ENCODE measurements at regions not wholly inside any gene's neighbourhood (a gene's known extent, or its start where the extent isn't known, plus 50 kb on each side); places are given as distances from the start of the nearest gene placed in this dataset.
"Not testable (repeated sequence)": the region's sequence is repeated elsewhere in the genome, so short reads cannot be mapped to it uniquely, and the experiment has no call there.

GRCh38 chr6:13870214-13870830, 54.4 kb upstream of the RNF182 start:
- no peak for ATAC-seq
- Histone ChIP-seq H3K9me3 (no peaks in the 10 kb centered on the region), H3K4me1 (no peaks in the 10 kb centered on the region; the same call in 2 of the 3 replicates), H3K27ac (no peak overlapping the region), H3K4me3 (no peak overlapping the region), H3K4me2 (no peak overlapping the region)
- no peak for FAIRE-seq
- WGBS (ENCODE audit: missing lambda C conversion rate), result 62% methylated on average over 4 of the region's 4 CpGs
- TF ChIP-seq RARB (CRISPR knock-in tag; IDR thresholded peaks at IDR 0.05), result no peak
- no peak for TF ChIP-seq FOSB (CRISPR knock-in tag; IDR thresholded peaks at IDR 0.05)
- TF ChIP-seq FOSL2 (IDR thresholded peaks at IDR 0.05), result no peak
- no peak for TF ChIP-seq FOSL2 (CRISPR knock-in tag; IDR thresholded peaks at IDR 0.05)
- DNase-seq (ENCODE audit: low read depth in 1 of 2, low spot score in 1 of 2), result no peak
- ChIA-PET POLR2A (no interaction called here), CTCF (interaction anchor here (0.6 to 1.8 kb wide), 3 partner anchors 75 to 221 kb away, joined by 3 to 6 read pairs (median 6); no protein-coding TSS in a partner anchor)

DNA sequence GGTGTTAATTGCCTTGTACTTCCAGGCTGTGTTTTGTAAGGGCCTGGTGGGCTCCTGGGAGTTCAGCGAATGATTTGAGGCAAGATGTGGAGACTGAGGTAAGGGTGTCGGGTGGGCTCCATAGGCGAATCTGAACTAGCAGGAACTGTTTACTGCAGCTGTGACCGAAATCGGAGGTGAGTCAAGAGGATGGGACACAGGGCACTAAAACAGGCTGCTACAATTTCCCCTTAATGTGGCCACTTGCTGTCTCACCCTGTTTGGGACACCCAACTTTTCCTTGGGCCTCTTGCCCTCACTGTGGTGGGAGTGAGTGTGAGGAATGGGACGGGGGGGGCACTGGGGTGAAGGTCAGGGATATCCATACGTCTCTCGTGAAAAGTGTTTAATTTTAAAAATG, 53.9 kb upstream of the MCUR1 start:
- no peak for TF ChIP-seq NPAS2 (CRISPR knock-in tag; IDR thresholded peaks at IDR 0.05; ENCODE audit: borderline replicate concordance)
- TF ChIP-seq, protein P1, sequence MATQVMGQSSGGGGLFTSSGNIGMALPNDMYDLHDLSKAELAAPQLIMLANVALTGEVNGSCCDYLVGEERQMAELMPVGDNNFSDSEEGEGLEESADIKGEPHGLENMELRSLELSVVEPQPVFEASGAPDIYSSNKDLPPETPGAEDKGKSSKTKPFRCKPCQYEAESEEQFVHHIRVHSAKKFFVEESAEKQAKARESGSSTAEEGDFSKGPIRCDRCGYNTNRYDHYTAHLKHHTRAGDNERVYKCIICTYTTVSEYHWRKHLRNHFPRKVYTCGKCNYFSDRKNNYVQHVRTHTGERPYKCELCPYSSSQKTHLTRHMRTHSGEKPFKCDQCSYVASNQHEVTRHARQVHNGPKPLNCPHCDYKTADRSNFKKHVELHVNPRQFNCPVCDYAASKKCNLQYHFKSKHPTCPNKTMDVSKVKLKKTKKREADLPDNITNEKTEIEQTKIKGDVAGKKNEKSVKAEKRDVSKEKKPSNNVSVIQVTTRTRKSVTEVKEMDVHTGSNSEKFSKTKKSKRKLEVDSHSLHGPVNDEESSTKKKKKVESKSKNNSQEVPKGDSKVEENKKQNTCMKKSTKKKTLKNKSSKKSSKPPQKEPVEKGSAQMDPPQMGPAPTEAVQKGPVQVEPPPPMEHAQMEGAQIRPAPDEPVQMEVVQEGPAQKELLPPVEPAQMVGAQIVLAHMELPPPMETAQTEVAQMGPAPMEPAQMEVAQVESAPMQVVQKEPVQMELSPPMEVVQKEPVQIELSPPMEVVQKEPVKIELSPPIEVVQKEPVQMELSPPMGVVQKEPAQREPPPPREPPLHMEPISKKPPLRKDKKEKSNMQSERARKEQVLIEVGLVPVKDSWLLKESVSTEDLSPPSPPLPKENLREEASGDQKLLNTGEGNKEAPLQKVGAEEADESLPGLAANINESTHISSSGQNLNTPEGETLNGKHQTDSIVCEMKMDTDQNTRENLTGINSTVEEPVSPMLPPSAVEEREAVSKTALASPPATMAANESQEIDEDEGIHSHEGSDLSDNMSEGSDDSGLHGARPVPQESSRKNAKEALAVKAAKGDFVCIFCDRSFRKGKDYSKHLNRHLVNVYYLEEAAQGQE (IDR thresholded peaks at IDR 0.05), result no peak
- no peak for TF ChIP-seq ZNF302 (CRISPR knock-in tag; IDR thresholded peaks at IDR 0.05)
- TF ChIP-seq PBX3 (IDR thresholded peaks at IDR 0.05), result no peak
- Histone ChIP-seq H3K4me3 (no peak overlapping the region), H3K4me1 (peaks cover 5% of the 10 kb centered on the region; the same call in 1 of the 3 replicates), H3K4me2 (no peak overlapping the region), H3K9me3 (no peaks in the 10 kb centered on the region), H3K27ac (no peak overlapping the region)
- CTCF ChIA-PET, result interaction anchor here (0.9 kb wide), 1 partner anchor 1751 kb away, joined by 4 read pairs; no protein-coding TSS in a partner anchor
- DNase-seq (ENCODE audit: low read depth in 1 of 2, low spot score in 1 of 2) (no peak), ATAC-seq (no peak), FAIRE-seq (no peak)
- POLR2A ChIA-PET, result no interaction called here
- WGBS (ENCODE audit: missing lambda C conversion rate), result 62% methylated on average over 7 of the region's 8 CpGs

- DNase-seq (ENCODE audit: low read depth in 1 of 2, low spot score in 1 of 2), result no peak
- no peaks in the 10 kb centered on the region for H3K9me3 ChIP-seq
- H3K4me2 ChIP-seq, result no peak overlapping the region
- ATAC-seq, result no peak
- no peak overlapping the region for H3K27ac ChIP-seq
- CTCF ChIA-PET, result no interaction called here
- POLR2A ChIA-PET, result no interaction called here
- H3K4me1 ChIP-seq, result peaks cover 5% of the 10 kb centered on the region; the same call in 1 of the 3 replicates
- FAIRE-seq, result no peak
- TF ChIP-seq BHLHE40 (IDR thresholded peaks at IDR 0.05; ENCODE audit: low read depth, low read length), result no peak
- TF ChIP-seq ZFP36 (IDR thresholded peaks at IDR 0.05; ENCODE audit: borderline replicate concordance, partially characterized antibody), result no peak
- TF ChIP-seq USF2 (IDR thresholded peaks at IDR 0.05), result no peak
- H3K4me3 ChIP-seq, result no peak overlapping the region
- 73% methylated on average over 3 of the region's 3 CpGs for WGBS (ENCODE audit: missing lambda C conversion rate)
These were observed 51.9 kb upstream of the MCUR1 start for GRCh38 chr6:13866301-13866700.

DNA sequence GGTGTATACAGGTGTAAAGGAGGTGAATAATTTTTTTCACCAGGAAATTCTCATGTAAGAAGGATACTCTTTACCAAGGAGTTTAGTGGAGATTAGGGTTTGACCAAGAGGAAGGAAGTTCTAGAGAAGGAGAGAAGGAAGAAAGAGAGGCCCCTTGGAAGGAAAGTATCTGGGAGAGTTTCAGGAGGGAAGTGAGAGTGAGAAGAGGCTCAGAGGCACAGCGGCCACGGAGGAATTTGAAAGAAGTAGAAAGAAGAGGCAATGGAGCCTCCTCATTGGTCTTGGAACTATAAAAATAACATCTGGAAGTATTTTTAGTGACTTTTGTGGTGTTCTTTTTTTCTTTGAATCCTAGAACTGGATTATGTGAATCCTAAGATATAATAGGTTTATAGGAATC, 50.8 kb upstream of the MCUR1 start:
- Histone ChIP-seq H3K4me2 (no peak overlapping the region), H3K9me3 (no peaks in the 10 kb centered on the region; the same call in 2 of the 3 replicates), H3K4me1 (peaks cover 5% of the 10 kb centered on the region; the same call in 1 of the 3 replicates), H3K4me3 (no peak overlapping the region), H3K27ac (no peak overlapping the region)
- DNase-seq (ENCODE audit: low read depth in 1 of 2, low spot score in 1 of 2) (no peak), FAIRE-seq (no peak), ATAC-seq (no peak)
- TF ChIP-seq, protein P2, sequence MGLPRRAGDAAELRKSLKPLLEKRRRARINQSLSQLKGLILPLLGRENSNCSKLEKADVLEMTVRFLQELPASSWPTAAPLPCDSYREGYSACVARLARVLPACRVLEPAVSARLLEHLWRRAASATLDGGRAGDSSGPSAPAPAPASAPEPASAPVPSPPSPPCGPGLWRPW (IDR thresholded peaks at IDR 0.05), result no peak
- TF ChIP-seq MAFK (IDR thresholded peaks at IDR 0.05; ENCODE audit: partially characterized antibody) (no peak), KDM1A (IDR thresholded peaks at IDR 0.05; ENCODE audit: low read depth) (no peak), JUNB (IDR thresholded peaks at IDR 0.05) (no peak), ZFP36 (IDR thresholded peaks at IDR 0.05; ENCODE audit: borderline replicate concordance, partially characterized antibody) (no peak), SMC3 (IDR thresholded peaks at IDR 0.05) (no peak), EHF (CRISPR knock-in tag; IDR thresholded peaks at IDR 0.05) (no peak), KDM5A (IDR thresholded peaks at IDR 0.05) (no peak), NR3C1 (IDR thresholded peaks at IDR 0.05) (no peak), CBX8 (IDR thresholded peaks at IDR 0.05) (no peak), E2F6 (IDR thresholded peaks at IDR 0.05; ENCODE audit: borderline replicate concordance, low read depth) (no peak), HOXB5 (CRISPR knock-in tag; IDR thresholded peaks at IDR 0.05) (no peak), CHD2 (IDR thresholded peaks at IDR 0.05; ENCODE audit: low read length, partially characterized antibody) (no peak)
- ChIA-PET CTCF (no interaction called here), POLR2A (no interaction called here)
- WGBS (ENCODE audit: missing lambda C conversion rate), result 75% methylated on average over 2 of the region's 2 CpGs

GRCh38 chr6:13864669-13865068, 50.3 kb upstream of the MCUR1 start:
- H3K4me2 ChIP-seq; H3K4me1 ChIP-seq; DNase-seq (ENCODE audit: low read depth in 1 of 2, low spot score in 1 of 2); H3K4me3 ChIP-seq; H3K27ac ChIP-seq; POLR2A ChIA-PET; CTCF ChIA-PET; FAIRE-seq; H3K9me3 ChIP-seq; ATAC-seq: not testable (repeated sequence)
- 73% methylated on average over 2 of the region's 2 CpGs for WGBS (ENCODE audit: missing lambda C conversion rate)
